GM12874 (cell line): ENCODE measurements at regions not wholly inside any gene's neighbourhood (a gene's known extent, or its start where the extent isn't known, plus 50 kb on each side); places are given as distances from the start of the nearest gene placed in this dataset.

Source experiments
- TF ChIP-seq, protein P1 (sequence below): IDR thresholded peaks from 2 replicates; pipeline ENCODE4 v1.5.1; 2011; ENCODE audit warnings: low read depth, mild to moderate bottlenecking, control low read depth, low read length, moderate library complexity; ENCODE audit not compliant: insufficient read depth

DNA sequence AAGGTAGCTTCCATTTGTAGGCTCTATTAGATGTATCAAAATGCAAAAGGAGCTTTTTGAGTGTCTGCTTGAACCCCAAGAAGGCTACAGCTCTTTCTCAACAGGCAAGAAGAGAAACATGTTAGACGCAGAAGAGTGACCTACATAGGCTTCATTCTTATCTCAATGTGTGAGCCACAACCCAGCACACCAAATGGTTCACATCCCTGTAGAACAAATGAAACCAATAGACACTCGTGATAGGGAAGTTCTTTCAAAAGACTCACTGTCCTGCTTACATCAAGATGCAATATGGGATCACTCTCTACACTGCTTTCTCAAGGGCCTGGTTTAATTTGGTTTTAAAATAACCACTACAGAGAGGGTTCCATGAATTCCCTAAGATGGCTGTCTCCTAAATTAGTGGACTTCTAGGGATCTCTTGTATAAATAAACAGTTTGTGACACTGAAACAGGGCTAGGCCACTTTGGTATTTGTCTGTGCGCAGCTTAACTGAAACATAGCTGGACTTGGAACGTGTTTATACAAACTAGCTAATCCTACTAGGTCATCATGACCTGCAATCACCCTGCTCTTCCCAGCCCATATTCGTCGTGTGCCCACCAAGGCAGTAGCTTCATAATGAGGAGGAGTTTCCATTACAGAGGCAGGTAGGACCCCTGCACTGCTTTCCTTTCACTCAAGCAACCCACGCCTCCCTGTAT lies 225.4 kb upstream of the PREP start:
- TF ChIP-seq, protein P1, sequence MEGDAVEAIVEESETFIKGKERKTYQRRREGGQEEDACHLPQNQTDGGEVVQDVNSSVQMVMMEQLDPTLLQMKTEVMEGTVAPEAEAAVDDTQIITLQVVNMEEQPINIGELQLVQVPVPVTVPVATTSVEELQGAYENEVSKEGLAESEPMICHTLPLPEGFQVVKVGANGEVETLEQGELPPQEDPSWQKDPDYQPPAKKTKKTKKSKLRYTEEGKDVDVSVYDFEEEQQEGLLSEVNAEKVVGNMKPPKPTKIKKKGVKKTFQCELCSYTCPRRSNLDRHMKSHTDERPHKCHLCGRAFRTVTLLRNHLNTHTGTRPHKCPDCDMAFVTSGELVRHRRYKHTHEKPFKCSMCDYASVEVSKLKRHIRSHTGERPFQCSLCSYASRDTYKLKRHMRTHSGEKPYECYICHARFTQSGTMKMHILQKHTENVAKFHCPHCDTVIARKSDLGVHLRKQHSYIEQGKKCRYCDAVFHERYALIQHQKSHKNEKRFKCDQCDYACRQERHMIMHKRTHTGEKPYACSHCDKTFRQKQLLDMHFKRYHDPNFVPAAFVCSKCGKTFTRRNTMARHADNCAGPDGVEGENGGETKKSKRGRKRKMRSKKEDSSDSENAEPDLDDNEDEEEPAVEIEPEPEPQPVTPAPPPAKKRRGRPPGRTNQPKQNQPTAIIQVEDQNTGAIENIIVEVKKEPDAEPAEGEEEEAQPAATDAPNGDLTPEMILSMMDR: no peak

- TF ChIP-seq, protein P1: no peak
Observed at GRCh38 chr6:105626295-105627158, 223.6 kb upstream of the PREP start.

DNA sequence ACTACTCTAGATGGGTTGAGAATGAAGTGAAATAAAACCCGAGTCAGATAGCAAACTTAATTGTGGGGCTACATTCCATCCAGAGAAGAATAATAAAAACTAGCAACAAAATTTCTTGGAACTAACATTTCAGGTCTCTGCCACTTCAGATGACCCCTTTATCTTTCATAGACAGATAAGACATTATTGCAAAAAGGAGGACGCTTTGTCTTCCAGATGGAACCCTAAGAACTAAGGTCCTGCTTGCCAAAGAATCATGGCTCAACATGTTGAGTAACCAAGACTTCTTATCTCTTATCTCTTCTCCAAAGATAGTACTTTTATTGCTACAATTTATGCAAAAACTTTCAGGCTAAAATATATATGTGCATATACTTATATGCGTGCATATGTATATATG lies 221.1 kb upstream of the PREP start:
- TF ChIP-seq, protein P1: no peak

DNA sequence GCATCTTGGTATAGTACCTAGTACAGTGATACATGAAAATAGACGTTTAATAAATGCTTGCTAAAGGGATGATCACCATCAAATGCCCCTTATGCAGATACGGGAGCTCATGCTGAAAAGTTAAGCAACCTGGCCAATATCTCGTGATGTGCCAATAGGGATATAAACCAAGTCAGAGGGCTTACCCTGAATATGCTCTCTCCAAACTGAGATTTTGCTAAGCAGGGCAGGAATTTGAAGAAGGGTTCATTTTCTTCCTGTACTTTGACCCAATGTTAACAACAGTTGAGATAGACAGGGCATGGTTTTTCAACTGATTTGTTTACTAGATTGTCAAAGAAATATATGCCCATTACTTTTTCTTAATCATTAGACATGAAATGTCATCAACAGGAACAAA lies 219.3 kb upstream of the PREP start:
- TF ChIP-seq, protein P1: no peak

- TF ChIP-seq, protein P1: no peak
Observed at GRCh38 chr6:105621564-105622175, 218.8 kb upstream of the PREP start.

DNA sequence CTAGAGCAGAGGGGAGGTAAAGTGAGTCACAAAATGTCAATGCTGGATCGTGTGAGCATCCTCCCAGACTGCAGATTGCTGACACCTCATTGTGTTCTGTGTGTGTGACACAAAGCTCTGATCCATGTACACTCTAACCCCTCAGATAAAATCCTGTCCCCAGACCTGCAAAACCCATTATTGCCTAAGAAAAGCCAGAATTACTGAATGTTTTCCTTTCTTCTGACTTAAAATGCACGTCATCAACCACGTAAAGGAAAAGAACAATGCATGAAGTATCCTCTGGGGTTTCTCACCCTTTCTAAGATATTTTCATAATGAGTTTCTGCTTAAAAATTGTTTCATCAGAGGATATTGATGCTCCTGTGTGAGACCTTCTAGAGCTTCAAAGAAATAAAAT lies 218.0 kb upstream of the PREP start:
- TF ChIP-seq, protein P1: no peak

DNA sequence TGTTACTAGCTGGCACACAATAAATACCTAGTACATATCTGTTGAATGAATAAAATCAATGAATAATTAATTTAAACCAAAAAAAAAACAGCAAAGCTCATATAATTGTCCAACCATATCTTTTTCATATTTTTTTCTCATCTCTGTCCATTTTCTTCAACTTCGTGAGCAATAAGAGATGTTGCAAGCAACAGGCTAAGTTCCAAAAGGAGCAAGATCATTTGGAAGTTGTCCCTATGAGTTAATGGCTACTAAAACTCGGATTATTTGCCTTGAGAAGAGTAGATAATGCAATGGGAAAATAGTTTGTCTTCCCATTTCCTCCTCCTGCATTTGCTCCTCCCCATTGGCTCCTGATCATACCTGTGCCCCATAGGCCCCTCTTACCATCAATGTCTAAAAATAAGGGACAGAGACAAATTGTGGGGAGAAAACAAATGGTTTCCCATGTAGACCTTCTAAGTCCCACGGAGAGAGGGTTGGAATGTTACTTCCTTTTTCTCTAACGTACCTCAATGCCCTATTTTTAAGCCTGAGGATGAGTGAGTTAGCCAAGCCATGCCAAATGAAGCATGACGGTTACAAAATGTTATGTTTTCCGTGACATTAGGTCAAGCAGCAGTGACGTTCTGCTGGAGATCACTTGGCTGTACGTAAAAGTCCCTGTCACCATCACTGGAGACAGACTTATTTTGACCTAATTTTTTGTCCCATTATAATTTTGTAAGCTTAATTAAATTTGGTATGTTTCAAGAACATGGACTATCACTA lies 217.3 kb upstream of the PREP start:
- TF ChIP-seq, protein P1: no peak
